Lung (tissue), 11 donors: ENCODE measurements at regions not wholly inside any gene's neighbourhood (a gene's known extent, or its start where the extent isn't known, plus 50 kb on each side); places are given as distances from the start of the nearest gene placed in this dataset.

Experiments
- ATAC-seq: fragments of 200-7000 bp; cut with Tn5 transposase; one replicate; pipeline ENCODE4 v1.9.1; 2020; ENCODE audit warnings: moderate number of reproducible peaks; ENCODE audit not compliant: insufficient read depth, low FRiP score
- DNase-seq, 3 donors: peaks; one replicate each; pipeline ENCODE4 v3.0.0-alpha.2; 2013 to 2017
- H3K27ac ChIP-seq, 2 donors: one replicate each; pipeline ENCODE4 v1.5.1; 2013; ENCODE audit warnings: mild to moderate bottlenecking in 2 of 2, moderate library complexity in 2 of 2, control low read depth in 1 of 2, inconsistent platforms in 1 of 2, low read depth in 1 of 2, low read length in 1 of 2
- H3K27me3 ChIP-seq, 3 donors: one replicate each; pipeline ENCODE4 v1.5.1; 2013; ENCODE audit warnings: low read length in 2 of 3; ENCODE audit not compliant: control insufficient read depth in 3 of 3, insufficient read depth in 3 of 3
- H3K36me3 ChIP-seq, 4 donors: one replicate each; pipeline ENCODE4 v1.5.1; 2013; ENCODE audit warnings: low read length in 4 of 4, mild to moderate bottlenecking in 1 of 4, moderate library complexity in 1 of 4; ENCODE audit not compliant: control insufficient read depth in 4 of 4, insufficient read depth in 4 of 4
- H3K4me1 ChIP-seq, 5 donors: one replicate each; pipeline ENCODE4 v1.5.1; 2013; ENCODE audit warnings: low read length in 5 of 5, mild to moderate bottlenecking in 2 of 5, moderate library complexity in 1 of 5; ENCODE audit not compliant: control insufficient read depth in 5 of 5, insufficient read depth in 5 of 5
- H3K4me3 ChIP-seq: one replicate; pipeline ENCODE4 v1.5.1; 2013; ENCODE audit warnings: mild to moderate bottlenecking, control low read depth, moderate library complexity
- H3K9ac ChIP-seq, 2 donors: one replicate each; pipeline ENCODE4 v1.5.1; 2013; ENCODE audit warnings: low read length in 2 of 2, control low read depth in 1 of 2; ENCODE audit not compliant: insufficient read depth in 1 of 2
- H3K9me3 ChIP-seq, 4 donors: one replicate each; pipeline ENCODE4 v1.5.1; 2013; ENCODE audit warnings: low read length in 3 of 4, mild to moderate bottlenecking in 1 of 4, moderate library complexity in 1 of 4; ENCODE audit not compliant: control insufficient read depth in 4 of 4, insufficient read depth in 3 of 4
- WGBS, 2 donors: extraction: QIAGEN DNeasy Blood & Tissue Kit; methylation state at CpG; one replicate each; pipeline ENCODE4 v1.1.7; 2013; 5-methylcytosine and 5-hydroxymethylcytosine counted together
- TF ChIP-seq, protein P1 (sequence below): IDR thresholded peaks from 2 replicates; pipeline ENCODE4 v1.5.1; 2012; ENCODE audit warnings: mild to moderate bottlenecking; ENCODE audit errors: control extremely low read depth, extremely low read depth
- donor health status: control.
- donor health status: control.
- donor health status: Bipolar disorder and iron deficiency.
- donor health status: healthy.
- donor health status: DM: yes; HTN: yes; CAD: no.

DNA sequence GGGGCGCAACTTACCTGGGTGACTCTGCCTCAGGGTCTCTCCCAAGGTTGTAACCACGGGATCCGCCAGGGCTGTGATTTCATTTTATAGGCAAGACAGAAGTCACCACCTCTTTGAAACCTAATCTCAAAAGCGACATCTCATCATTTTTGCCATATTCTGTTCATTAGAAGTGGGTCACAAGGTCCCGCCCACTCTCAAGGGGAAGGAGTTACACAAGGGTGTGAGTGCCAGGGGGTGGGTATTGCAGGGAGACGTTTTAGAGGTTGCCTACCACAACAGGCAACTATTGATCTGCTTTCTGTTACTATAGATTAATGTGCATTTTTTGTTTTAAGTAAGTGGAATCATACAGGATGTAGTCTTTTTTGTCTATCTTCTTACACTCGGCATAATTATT is 56.6 kb upstream of the ADPGK start:
- Histone ChIP-seq H3K9ac (no peak overlapping the region), H3K27me3 (no peaks in the 10 kb centered on the region), H3K4me3 (no peak overlapping the region), H3K27ac (no peak overlapping the region), H3K36me3 (no peaks in the 10 kb centered on the region), H3K4me1 (peaks cover 0 to 1% (median 0%) of the 10 kb centered on the region in 5 donors), H3K9me3 (no peaks in the 10 kb centered on the region)
- no peak for DNase-seq
- ATAC-seq = no peak
- TF ChIP-seq, protein P1, sequence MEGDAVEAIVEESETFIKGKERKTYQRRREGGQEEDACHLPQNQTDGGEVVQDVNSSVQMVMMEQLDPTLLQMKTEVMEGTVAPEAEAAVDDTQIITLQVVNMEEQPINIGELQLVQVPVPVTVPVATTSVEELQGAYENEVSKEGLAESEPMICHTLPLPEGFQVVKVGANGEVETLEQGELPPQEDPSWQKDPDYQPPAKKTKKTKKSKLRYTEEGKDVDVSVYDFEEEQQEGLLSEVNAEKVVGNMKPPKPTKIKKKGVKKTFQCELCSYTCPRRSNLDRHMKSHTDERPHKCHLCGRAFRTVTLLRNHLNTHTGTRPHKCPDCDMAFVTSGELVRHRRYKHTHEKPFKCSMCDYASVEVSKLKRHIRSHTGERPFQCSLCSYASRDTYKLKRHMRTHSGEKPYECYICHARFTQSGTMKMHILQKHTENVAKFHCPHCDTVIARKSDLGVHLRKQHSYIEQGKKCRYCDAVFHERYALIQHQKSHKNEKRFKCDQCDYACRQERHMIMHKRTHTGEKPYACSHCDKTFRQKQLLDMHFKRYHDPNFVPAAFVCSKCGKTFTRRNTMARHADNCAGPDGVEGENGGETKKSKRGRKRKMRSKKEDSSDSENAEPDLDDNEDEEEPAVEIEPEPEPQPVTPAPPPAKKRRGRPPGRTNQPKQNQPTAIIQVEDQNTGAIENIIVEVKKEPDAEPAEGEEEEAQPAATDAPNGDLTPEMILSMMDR = no peak
- WGBS, 2 donors = 77 to 79% methylated on average over 7 of the region's 7 CpGs

DNA sequence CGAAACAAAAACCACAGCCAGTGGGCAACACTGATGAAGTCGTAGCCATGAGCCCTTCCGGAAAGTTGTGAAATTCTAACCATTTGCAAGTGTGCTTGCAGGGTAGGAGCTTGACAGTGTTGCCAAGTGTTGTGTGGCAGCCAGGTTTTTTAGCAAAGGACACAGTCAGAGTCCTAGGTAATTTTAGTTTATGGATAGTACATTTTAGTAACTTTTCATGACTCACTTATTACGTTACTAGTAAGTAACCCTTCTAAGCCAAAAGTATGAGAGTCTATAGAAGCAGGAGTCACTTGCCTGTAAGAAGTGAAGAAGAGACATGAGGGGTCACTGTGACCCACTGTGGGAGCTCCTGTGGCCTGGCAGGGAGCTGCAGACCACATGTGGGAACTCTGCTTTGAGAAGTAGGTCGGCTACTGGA is 54.8 kb upstream of the ADPGK start:
- no peak for DNase-seq
- 52 to 60% methylated on average over 5 of the region's 5 CpGs for WGBS, 2 donors
- no peak overlapping the region for H3K9ac ChIP-seq
- H3K27ac ChIP-seq = no peak overlapping the region
- H3K36me3 ChIP-seq = no peaks in the 10 kb centered on the region
- TF ChIP-seq, protein P1 = no peak
- no peaks in the 10 kb centered on the region for H3K27me3 ChIP-seq
- H3K4me3 ChIP-seq = no peak overlapping the region
- no peak for ATAC-seq
- no peaks in the 10 kb centered on the region for H3K9me3 ChIP-seq
- H3K4me1 ChIP-seq = peaks cover 0 to 1% (median 0%) of the 10 kb centered on the region in 5 donors

DNA sequence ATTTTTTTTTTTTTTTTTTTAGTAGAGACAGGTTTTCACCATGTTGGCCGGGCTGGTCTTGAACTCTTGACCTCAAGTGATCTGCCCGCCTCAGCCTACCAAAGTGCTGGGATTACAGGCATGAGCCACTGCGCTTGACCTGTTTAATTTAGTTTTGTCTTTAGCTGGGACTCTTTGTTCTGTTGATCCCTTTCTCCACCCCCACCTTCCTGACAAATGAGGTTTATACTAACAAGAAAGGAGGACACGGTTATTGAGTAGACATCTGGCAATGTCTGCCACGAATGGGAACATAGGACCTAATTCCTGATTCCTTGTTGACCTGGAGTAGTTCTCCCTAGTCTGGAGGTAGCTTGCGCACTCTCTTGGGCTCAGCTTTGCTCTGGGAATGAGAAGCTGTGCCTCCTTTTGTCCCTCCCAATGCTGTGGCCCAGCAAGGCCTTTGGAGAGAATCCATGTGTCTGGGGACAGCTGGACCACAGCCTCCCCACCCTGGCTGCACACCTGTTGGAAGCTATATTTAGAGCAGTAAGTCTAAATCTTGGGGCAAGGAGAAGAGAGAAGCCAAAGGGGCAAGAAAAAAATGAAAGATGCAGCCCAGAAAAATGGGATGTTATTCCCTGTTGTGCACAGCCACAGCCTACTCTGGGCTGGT is 53.2 kb upstream of the ADPGK start:
- TF ChIP-seq, protein P1 = no peak
- DNase-seq (no peak), ATAC-seq (no peak)
- Histone ChIP-seq H3K9me3 (no peaks in the 10 kb centered on the region), H3K4me3 (no peak overlapping the region), H3K36me3 (no peaks in the 10 kb centered on the region), H3K27me3 (no peaks in the 10 kb centered on the region), H3K4me1 (peaks cover 0 to 1% (median 0%) of the 10 kb centered on the region in 5 donors), H3K9ac (no peak overlapping the region), H3K27ac (no peak overlapping the region)
- WGBS, 2 donors = 73 to 82% methylated on average over 6 of the region's 6 CpGs
